Type B pancreatic cell (in vitro differentiated cells): ENCODE measurements at regions not wholly inside any gene's neighbourhood (a gene's known extent, or its start where the extent isn't known, plus 50 kb on each side); places are given as distances from the start of the nearest gene placed in this dataset.

Source experiments
- DNase-seq: peaks from one replicate; pipeline ENCODE4 v3.0.0; 2021; ENCODE audit warnings: mixed read lengths; ENCODE audit not compliant: unreplicated experiment; ENCODE audit errors: extremely low spot score
- H3K27ac Mint-ChIP-seq: 2 replicates; pipeline ENCODE4 v1.8.0; 2021; ENCODE audit warnings: mild to moderate bottlenecking, mixed read lengths
- H3K27me3 Mint-ChIP-seq: 2 replicates; pipeline ENCODE4 v1.8.0; 2021; ENCODE audit warnings: mixed read lengths
- H3K36me3 Mint-ChIP-seq: 2 replicates; pipeline ENCODE4 v1.8.0; 2021; ENCODE audit warnings: mixed read lengths
- H3K4me1 Mint-ChIP-seq: one replicate; pipeline ENCODE4 v1.8.0; 2021; ENCODE audit warnings: mixed read lengths; ENCODE audit not compliant: unreplicated experiment
- H3K4me3 Mint-ChIP-seq: 2 replicates; pipeline ENCODE4 v1.8.0; 2021; ENCODE audit warnings: mild to moderate bottlenecking, mixed read lengths
- H3K9me3 Mint-ChIP-seq: 2 replicates; pipeline ENCODE4 v1.8.0; 2021; ENCODE audit warnings: mixed read lengths
- CTCF ChIP-seq: fragments of 200-600 bp; sonication (generic); conservative IDR thresholded peaks from 2 replicates; pipeline ENCODE4 v1.5.0; 2021; ENCODE audit warnings: antibody characterized with exemption, mild to moderate bottlenecking

GRCh38 chr5:92471861-92472260, 1088.7 kb upstream of the ARRDC3 start:
- Mint-ChIP-seq H3K36me3 (no peaks in the 10 kb centered on the region), H3K4me1 (no peaks in the 10 kb centered on the region)
- no peak for TF ChIP-seq CTCF

GRCh38 chr5:92470770-92471169, 1087.7 kb upstream of the ARRDC3 start:
- no peaks in the 10 kb centered on the region for H3K36me3 Mint-ChIP-seq
- no peak for TF ChIP-seq CTCF
- peaks cover 3% of the 10 kb centered on the region for H3K27me3 Mint-ChIP-seq
- DNase-seq, result no peak
- no peaks in the 10 kb centered on the region for H3K4me1 Mint-ChIP-seq
- no peak overlapping the region for H3K27ac Mint-ChIP-seq
- peaks cover 14% of the 10 kb centered on the region for H3K9me3 Mint-ChIP-seq
- H3K4me3 Mint-ChIP-seq, result no peak overlapping the region

More at GRCh38 chr5:92471861-92472260, 1088.7 kb upstream of the ARRDC3 start:
- H3K27ac Mint-ChIP-seq, result no peak overlapping the region
- no peak for DNase-seq
- H3K4me3 Mint-ChIP-seq, result no peak overlapping the region
- H3K9me3 Mint-ChIP-seq, result peaks cover 14% of the 10 kb centered on the region
- H3K27me3 Mint-ChIP-seq, result peaks cover 3% of the 10 kb centered on the region

GRCh38 chr5:92468295-92468694, 1085.2 kb upstream of the ARRDC3 start:
- Mint-ChIP-seq H3K4me3 (no peak overlapping the region), H3K4me1 (no peaks in the 10 kb centered on the region), H3K9me3 (peaks cover 6% of the 10 kb centered on the region), H3K27me3 (peaks cover 3% of the 10 kb centered on the region), H3K36me3 (no peaks in the 10 kb centered on the region), H3K27ac (no peak overlapping the region)
- no peak for TF ChIP-seq CTCF
- no peak for DNase-seq

- Mint-ChIP-seq H3K27ac (no peak overlapping the region), H3K27me3 (peaks cover 3% of the 10 kb centered on the region), H3K4me3 (no peak overlapping the region), H3K36me3 (no peaks in the 10 kb centered on the region), H3K9me3 (peaks cover 6% of the 10 kb centered on the region), H3K4me1 (no peaks in the 10 kb centered on the region)
- no peak for DNase-seq
- TF ChIP-seq CTCF, result no peak
These were observed 1084.6 kb upstream of the ARRDC3 start for GRCh38 chr5:92467695-92468094.

- Mint-ChIP-seq H3K9me3 (no peaks in the 10 kb centered on the region), H3K4me1 (no peaks in the 10 kb centered on the region)
These were observed 1077.4 kb upstream of the ARRDC3 start for GRCh38 chr5:92460505-92460904.

More at GRCh38 chr5:92460505-92460904, 1077.4 kb upstream of the ARRDC3 start:
- Mint-ChIP-seq H3K4me3 (no peak overlapping the region), H3K27ac (no peak overlapping the region), H3K27me3 (no peaks in the 10 kb centered on the region), H3K36me3 (no peaks in the 10 kb centered on the region)
- DNase-seq, result no peak
- TF ChIP-seq CTCF, result no peak
